Osteoblast (primary cell): ENCODE measurements at regions not wholly inside any gene's neighbourhood (a gene's known extent, or its start where the extent isn't known, plus 50 kb on each side); places are given as distances from the start of the nearest gene placed in this dataset.

Experiments used
- DNase-seq: peaks from one replicate; pipeline ENCODE4 v3.0.0; 2011; ENCODE audit warnings: low spot score, mixed read lengths; ENCODE audit not compliant: insufficient read length; ENCODE audit errors: missing footprints
- H2AFZ ChIP-seq: 2 replicates; pipeline ENCODE4 v1.6.0; 2011; ENCODE audit warnings: mild to moderate bottlenecking, low read length
- H3K27ac ChIP-seq: 2 replicates; pipeline ENCODE4 v1.5.1; 2011; ENCODE audit warnings: mild to moderate bottlenecking, low read depth, low read length, moderate library complexity
- H3K27me3 ChIP-seq: 2 replicates; pipeline ENCODE4 v1.6.0; 2012; ENCODE audit warnings: mild to moderate bottlenecking, control low read depth, inconsistent platforms, low read length, moderate library complexity; ENCODE audit not compliant: insufficient read depth
- H3K36me3 ChIP-seq: 2 replicates; pipeline ENCODE4 v1.5.1; 2011; ENCODE audit warnings: mild to moderate bottlenecking, low read length, control low read depth, moderate library complexity; ENCODE audit not compliant: insufficient read depth
- H3K4me1 ChIP-seq: 2 replicates; pipeline ENCODE4 v1.5.1; 2011; ENCODE audit warnings: mild to moderate bottlenecking, low read length, control low read depth, moderate library complexity; ENCODE audit not compliant: insufficient read depth
- H3K4me2 ChIP-seq: 2 replicates; pipeline ENCODE4 v1.6.0; 2011; ENCODE audit warnings: mild to moderate bottlenecking, low read length; ENCODE audit not compliant: insufficient read depth
- H3K4me3 ChIP-seq: fragments of 200-600 bp; sonication (generic); 3 replicates; pipeline ENCODE4 v1.5.1; 2012; ENCODE audit warnings: mild to moderate bottlenecking, low read length, inconsistent platforms; ENCODE audit not compliant: insufficient read depth
- H3K79me2 ChIP-seq: 2 replicates; pipeline ENCODE4 v1.6.0; 2012; ENCODE audit warnings: mild to moderate bottlenecking, low read length, control low read depth, inconsistent platforms; ENCODE audit not compliant: insufficient read depth
- H3K9me3 ChIP-seq: 2 replicates; pipeline ENCODE4 v1.5.1; 2011; ENCODE audit warnings: low read depth, low read length, control low read depth
- H4K20me1 ChIP-seq: 2 replicates; pipeline ENCODE4 v1.6.0; 2012; ENCODE audit warnings: mild to moderate bottlenecking, low read length, control low read depth; ENCODE audit not compliant: insufficient read depth
- TF ChIP-seq, protein P1 (sequence below): IDR thresholded peaks from 2 replicates; pipeline ENCODE4 v1.5.1; 2011; ENCODE audit warnings: mild to moderate bottlenecking, low read depth, low read length, moderate library complexity; ENCODE audit errors: extremely low read depth

DNA sequence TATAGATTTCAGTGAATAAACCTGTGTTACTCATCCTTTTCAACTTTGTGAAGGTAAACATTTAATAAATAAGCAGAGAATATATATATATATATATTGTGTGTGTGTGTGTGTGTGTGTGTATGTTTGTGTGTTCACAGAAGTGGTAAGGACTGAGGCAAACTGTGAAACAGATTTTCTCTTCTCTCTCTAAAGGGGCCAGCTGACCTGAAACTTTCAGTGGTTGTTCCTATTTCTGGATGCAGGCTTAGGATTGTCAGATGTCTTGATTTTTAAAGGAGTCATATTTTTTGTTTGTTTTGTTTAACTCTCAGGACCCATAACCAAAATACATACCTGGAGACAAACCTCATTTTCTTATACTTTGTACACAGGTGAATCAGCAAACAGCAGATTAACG lies 714.9 kb upstream of the MEF2C start:
- Histone ChIP-seq H3K4me3 (no peak overlapping the region), H3K4me2 (no peak overlapping the region), H2AFZ (no peak overlapping the region), H3K9me3 (no peaks in the 10 kb centered on the region), H3K36me3 (no peaks in the 10 kb centered on the region), H3K27me3 (no peaks in the 10 kb centered on the region), H3K4me1 (peaks cover 4% of the 10 kb centered on the region), H4K20me1 (no peaks in the 10 kb centered on the region), H3K79me2 (no peaks in the 10 kb centered on the region), H3K27ac (no peak overlapping the region)
- DNase-seq: no peak
- TF ChIP-seq, protein P1, sequence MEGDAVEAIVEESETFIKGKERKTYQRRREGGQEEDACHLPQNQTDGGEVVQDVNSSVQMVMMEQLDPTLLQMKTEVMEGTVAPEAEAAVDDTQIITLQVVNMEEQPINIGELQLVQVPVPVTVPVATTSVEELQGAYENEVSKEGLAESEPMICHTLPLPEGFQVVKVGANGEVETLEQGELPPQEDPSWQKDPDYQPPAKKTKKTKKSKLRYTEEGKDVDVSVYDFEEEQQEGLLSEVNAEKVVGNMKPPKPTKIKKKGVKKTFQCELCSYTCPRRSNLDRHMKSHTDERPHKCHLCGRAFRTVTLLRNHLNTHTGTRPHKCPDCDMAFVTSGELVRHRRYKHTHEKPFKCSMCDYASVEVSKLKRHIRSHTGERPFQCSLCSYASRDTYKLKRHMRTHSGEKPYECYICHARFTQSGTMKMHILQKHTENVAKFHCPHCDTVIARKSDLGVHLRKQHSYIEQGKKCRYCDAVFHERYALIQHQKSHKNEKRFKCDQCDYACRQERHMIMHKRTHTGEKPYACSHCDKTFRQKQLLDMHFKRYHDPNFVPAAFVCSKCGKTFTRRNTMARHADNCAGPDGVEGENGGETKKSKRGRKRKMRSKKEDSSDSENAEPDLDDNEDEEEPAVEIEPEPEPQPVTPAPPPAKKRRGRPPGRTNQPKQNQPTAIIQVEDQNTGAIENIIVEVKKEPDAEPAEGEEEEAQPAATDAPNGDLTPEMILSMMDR: no peak

DNA sequence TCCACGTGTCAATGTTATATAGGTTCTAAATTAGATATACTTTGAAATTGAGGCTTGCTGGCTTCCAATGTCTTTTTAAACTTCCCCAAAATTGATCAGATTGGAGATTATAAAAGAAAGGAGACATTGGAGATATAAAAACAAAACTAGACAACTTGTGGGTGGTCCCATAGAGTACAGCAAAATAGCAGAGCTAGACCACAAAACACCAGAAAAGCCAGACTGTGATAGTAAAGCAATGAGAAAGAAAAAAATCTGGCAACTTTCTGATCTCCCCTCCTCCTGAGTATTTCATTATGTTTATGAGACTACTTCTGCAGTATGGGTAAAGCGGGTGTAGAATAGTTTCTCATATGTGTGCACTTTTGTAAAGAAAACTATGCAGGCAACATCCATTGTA lies 713.8 kb upstream of the MEF2C start:
- no peak for DNase-seq
- Histone ChIP-seq H3K4me2 (no peak overlapping the region), H3K36me3 (no peaks in the 10 kb centered on the region), H2AFZ (no peak overlapping the region), H3K9me3 (no peaks in the 10 kb centered on the region), H3K27ac (no peak overlapping the region), H3K4me3 (no peak overlapping the region), H3K79me2 (no peaks in the 10 kb centered on the region), H3K4me1 (peaks cover 4% of the 10 kb centered on the region), H3K27me3 (no peaks in the 10 kb centered on the region), H4K20me1 (no peaks in the 10 kb centered on the region)
- TF ChIP-seq, protein P1: no peak

DNA sequence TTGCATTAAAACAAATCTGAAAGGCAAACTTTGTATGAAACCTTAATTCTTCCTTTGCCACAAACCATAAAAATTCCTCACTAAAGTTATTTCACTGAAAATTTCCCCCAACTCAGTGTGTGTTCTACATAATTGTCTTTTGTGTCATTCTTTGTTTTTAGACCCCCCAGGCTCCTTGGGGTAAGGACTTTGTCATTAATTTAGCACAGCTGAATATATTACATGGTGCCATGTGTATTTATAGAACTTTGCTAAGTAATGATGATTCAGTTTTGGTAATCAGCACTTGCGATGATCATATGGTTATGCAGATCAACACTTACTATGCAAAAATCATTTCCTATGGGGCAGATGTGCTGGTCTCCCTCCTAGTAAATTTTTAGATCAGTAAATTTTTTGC lies 712.1 kb upstream of the MEF2C start:
- Histone ChIP-seq H3K4me2 (peak overlapping the region; percentile 2), H3K27me3 (no peaks in the 10 kb centered on the region), H2AFZ (peak overlapping the region; percentile 31), H3K36me3 (no peaks in the 10 kb centered on the region), H3K4me1 (peaks cover 4% of the 10 kb centered on the region), H3K9me3 (no peaks in the 10 kb centered on the region), H3K79me2 (no peaks in the 10 kb centered on the region), H3K27ac (no peak overlapping the region), H4K20me1 (no peaks in the 10 kb centered on the region), H3K4me3 (no peak overlapping the region)
- DNase-seq: peak; percentile 11
- TF ChIP-seq, protein P1: no peak

DNA sequence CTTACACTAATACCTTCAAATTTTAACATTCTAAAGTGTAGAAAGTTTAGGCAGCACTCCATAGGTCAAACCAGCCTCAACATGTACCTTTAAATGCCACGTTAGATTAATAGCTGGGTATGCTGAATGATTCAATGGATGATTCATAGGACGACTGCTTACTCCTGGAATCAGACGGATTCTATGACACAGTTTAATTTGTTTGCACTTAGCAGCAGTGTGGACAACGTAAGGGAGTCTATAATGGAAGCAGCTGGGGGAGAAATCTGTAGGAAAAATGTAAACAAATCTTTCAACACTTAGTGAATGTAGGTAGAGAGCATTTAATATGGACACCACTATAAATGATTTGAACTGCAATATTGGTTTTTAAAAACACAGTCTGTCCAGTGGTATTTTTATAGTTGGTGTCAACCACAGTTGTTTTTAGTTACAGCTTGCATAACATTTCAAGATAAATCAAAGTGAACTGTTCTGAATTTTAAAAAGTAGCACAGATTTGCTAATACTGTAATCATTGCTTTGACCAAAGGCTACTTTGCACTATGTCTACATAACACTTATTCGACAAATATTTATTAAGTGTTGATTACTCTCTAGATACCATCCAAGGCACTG lies 701.5 kb upstream of the MEF2C start:
- Histone ChIP-seq H4K20me1 (no peaks in the 10 kb centered on the region), H3K4me3 (no peak overlapping the region), H3K27ac (peak overlapping the region; percentile 30), H2AFZ (peak overlapping the region; percentile 40), H3K9me3 (no peaks in the 10 kb centered on the region), H3K79me2 (no peaks in the 10 kb centered on the region), H3K4me1 (peaks cover 11% of the 10 kb centered on the region), H3K27me3 (no peaks in the 10 kb centered on the region), H3K4me2 (peak overlapping the region; percentile 18), H3K36me3 (no peaks in the 10 kb centered on the region)
- TF ChIP-seq, protein P1: no peak
- peak; percentile 78 for DNase-seq
